ENCODE measurements at regions not wholly inside any gene's neighbourhood (a gene's known extent, or its start where the extent isn't known, plus 50 kb on each side); places are given as distances from the start of the nearest gene placed in this dataset.

- DNase-seq (ENCODE audit: low spot score) = peak; percentile 90
These were observed 201.2 kb upstream of the NFE2L3 start for GRCh38 chr7:25950488-25951413.

DNA sequence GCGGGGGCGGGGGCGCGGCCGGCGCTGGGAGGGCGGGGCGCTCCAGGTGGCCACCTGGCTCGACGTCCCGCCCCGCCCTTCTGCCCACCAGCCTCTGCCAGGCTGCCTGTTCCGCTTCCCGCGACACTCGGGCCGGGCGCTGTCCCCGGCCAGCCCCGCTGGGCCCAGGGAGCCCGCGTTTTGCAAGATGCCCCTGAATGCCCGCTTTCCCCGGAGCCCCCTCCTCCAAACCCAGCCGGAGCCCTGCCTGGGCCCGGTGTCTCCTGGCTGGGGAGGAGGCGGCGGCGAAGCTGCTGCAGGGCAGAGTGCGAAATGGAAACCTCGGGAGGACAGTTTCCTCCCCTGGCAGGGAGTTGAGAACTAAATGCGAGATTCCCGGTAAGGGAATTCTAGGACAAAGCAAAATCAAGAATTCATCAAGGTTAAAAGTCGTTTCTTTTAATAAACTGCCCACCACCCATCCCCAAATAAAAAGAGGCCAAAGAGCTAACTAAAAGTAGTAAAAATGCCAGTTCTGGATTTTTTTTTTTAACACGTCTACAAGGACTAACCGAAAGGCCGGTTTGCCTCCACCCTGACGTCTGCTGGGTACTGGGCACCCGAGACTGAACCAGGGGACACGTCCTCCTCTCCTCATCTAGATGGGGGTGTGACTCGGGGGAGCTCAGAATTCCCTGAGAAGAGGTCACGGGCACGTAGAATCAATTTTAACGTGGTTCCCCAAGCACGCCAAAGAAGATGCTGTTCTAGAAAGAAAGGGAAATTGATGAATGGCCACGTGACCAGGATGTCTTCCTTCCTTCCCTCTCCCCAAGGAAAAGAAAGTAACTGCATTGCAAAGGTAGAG is 200.4 kb upstream of the NFE2L3 start:
- DNase-seq (ENCODE audit: low spot score) = no peak

GRCh38 chr7:25952261-25953057 is 199.5 kb upstream of the NFE2L3 start:
- DNase-seq (ENCODE audit: low spot score) = no peak

- DNase-seq (ENCODE audit: low spot score) = no peak
These were observed 198.1 kb upstream of the NFE2L3 start for GRCh38 chr7:25953859-25954258.

DNA sequence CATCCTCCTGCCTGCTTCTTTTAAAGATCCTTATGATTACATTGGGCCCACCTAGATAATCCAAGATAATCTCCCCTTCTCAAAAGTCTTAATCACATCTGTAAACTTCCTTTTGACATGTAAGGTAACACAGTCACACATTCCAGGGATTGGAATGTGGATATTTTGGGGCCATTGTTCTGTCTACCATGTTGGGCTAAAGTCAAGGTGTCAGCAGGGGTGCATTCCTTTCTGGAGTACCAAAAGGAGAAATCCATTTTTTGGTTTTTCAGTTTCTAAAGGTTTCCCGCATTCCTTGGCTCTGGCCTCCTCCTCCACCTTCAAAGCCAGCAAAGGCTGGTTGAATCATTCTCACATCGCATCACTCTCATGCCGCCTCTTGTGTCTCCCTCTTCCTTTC is 197.6 kb upstream of the NFE2L3 start:
- no peak for DNase-seq (ENCODE audit: low spot score)

- DNase-seq (ENCODE audit: low spot score) = no peak
These were observed 192.7 kb upstream of the NFE2L3 start for GRCh38 chr7:25959168-25959734.

GRCh38 chr7:25963733-25964132 is 188.3 kb upstream of the NFE2L3 start:
- no peak for DNase-seq (ENCODE audit: low spot score)

- DNase-seq (ENCODE audit: low spot score) = no peak
These were observed 187.5 kb upstream of the NFE2L3 start for GRCh38 chr7:25964483-25964991.

- DNase-seq (ENCODE audit: low spot score) = no peak
These were observed 186.4 kb upstream of the NFE2L3 start for GRCh38 chr7:25965405-25966123.

DNA sequence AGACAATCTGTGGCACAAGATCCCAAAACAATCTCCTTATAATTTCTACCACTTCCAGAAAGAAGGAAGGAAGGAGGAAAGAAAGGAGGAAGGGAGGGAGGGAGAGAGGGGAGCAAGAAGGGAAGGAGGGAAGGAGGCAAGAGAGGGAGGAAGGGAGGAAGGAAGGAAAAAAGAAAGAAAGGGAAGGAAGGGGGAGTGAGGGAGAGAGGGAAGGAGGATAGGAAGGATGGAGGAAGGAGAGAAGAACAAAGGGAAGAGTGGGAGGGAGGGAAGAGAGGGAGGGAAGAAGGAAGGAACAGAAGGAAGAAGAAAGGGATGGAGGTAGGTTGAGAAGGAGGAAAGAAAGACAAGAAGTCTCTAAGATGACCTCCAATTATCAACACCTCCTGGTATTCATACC is 185.5 kb upstream of the NFE2L3 start:
- no peak for DNase-seq (ENCODE audit: low spot score)

DNA sequence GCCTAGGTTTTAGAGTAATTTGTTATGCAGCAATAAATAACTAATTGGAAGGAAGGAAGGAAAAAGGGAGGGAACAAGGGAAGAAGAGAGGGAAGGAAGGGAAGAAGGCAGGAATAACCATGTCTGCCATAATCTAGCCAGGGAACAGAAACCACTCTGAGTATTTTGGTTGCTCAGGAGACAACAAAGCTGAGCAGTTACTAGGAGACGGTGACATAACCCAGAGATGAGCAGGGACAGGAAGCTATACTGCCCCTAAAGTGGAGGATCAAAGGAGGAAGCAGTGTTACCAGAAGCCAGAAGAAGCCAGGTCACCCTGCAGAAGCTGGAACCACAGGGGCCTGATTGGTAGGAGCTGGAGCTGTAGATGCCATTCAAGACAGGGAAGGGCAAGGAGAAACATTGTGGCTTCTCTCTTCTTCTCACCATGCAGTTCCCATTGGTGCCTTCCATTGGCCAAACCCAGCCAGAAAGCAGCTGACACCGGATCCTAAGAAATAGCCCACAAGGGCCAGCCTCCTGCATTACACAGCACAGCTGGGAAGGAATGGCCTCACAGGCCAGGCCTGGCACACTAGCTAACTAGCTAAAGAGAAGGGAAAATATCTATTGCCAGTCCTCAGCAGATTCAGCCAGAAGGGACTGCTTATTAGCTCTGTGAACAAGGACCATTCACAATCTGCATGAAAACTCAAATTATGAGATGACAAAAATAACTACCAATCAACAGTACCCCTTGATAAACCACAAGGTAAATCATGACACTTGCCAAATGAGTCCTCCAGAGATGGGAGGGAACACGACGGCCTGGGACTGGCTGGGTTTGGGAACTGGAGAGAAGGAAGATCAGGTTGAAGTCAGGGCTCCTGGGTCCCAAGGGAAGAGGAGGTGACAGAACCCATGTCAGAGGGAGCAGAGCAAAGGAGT is 184.5 kb upstream of the NFE2L3 start:
- DNase-seq (ENCODE audit: low spot score) = no peak

GRCh38 chr7:25968205-25968993 is 183.6 kb upstream of the NFE2L3 start:
- no peak for DNase-seq (ENCODE audit: low spot score)

- no peak for DNase-seq (ENCODE audit: low spot score)
These were observed 181.6 kb upstream of the NFE2L3 start for GRCh38 chr7:25970356-25970755.

GRCh38 chr7:25970911-25971310 is 181.1 kb upstream of the NFE2L3 start:
- DNase-seq (ENCODE audit: low spot score) = no peak

DNA sequence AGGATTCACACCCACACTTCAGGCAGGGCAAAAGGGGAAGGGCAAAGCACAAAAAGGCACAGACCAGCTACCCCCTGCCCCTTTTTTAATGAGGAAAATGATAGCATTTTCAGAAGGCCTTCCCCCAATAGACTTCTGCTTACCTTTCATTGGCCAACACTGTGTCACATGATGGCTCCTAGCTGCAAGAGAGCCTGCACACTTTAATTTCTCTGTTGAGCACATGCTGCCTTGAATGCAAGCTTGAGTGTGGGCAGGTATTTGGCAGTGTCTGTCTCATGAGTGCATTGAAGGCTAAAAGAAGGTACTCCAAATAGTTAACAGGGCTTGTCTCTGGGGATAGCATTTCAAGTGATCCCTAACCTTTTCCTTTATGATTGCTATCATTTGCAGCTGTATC is 175.4 kb upstream of the NFE2L3 start:
- no peak for DNase-seq (ENCODE audit: low spot score)

DNA sequence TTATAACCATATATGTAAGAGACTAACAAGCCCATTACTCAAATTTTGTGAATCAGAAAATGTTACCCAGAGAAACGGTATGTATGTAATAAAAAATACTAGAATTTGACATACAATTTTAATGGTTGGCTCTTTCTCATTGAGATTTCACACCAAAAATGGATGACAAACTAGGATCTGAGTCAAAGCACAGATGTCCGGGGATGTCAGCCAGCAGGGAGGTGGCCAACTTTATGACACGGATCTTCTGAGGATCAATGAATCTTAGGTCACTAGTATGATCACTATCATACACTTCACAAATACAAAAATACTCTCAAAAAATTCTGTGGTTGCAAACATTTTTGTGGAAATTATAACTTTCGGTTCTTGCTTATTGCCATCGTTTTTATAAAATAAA is 173.5 kb upstream of the NFE2L3 start:
- no peak for DNase-seq (ENCODE audit: low spot score)

DNA sequence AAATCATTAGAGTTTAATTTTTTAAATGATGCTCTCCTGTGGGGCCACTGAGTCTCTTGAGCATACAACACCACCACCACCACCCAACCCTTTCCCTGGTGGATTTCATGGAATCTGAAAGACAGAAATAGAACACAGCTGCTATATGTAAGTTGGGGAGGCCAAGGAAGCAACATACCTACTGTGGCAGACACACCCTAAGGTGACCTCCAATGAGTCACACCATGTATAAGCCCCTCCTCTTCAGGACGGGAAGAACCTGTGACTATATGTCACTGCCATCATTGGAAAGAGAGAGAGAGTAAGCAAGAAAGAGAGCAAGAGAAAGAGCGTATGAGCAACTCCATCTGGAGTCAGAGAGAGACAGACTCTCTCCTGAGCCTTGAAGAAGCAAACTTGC is 172.4 kb upstream of the NFE2L3 start:
- no peak for DNase-seq (ENCODE audit: low spot score)

DNA sequence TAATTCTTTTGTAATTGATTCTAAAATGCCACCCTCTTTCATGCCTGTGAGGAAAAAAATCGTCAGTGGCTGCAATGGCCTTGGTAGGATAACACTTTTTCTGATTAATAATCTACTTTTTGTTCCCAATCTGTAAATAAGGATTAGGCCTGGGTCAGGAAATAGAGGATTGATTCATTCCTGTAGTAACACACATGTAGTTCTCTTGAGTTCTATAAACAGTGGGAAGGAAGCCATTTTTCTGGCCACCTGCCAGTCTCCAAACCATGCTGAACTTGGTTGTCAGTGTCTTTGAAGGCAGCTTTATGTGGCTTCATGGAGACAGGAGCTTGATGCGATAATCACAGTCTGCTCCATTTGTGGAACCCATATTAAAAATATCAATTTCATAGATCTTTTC is 169.3 kb upstream of the NFE2L3 start:
- no peak for DNase-seq (ENCODE audit: low spot score)

- DNase-seq (ENCODE audit: low spot score) = no peak
These were observed 166.8 kb upstream of the NFE2L3 start for GRCh38 chr7:25985196-25985595.

All from D341Med (cell line).